ENCODE measurements at regions not wholly inside any gene's neighbourhood (a gene's known extent, or its start where the extent isn't known, plus 50 kb on each side); places are given as distances from the start of the nearest gene placed in this dataset.

DNA sequence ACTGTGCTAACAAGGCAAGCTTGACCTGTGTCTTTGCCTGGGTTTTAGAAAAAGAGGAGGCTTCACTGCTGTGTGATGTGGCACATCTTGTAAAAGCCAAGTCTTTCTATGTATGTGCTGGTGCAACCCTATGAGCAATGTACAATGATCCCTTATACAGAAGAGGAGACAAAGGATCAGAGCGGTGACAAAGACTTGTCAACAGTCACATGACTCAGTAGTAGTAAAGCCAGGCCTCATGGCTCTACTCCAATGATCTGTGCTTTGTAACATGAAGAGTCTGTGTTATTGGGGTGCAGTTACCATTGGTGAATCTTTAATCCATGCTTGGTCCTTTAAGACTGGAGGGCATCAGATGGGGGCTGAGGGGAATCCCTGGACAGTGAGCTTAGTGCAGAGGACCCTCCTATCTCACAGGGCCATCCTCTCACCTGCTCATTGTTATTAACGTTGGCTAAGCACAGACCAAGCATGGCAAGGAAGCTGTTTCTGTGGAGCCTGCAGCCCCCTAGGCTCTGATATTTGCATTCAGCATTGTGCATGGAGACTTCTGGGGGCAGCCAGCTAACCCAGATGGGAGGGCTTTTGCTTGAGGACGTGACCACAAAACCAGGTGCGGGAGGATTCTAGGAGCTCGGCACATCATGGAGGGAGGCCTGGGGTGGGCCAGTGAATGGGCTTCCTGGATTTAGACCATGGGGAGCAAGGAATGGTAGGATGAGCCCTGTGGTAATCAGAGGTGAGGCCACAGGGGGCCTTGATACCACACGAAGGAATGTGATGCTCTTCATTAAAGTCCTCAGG is 308.8 kb upstream of the ZNF32 start:
- TF ChIP-seq, protein P1, sequence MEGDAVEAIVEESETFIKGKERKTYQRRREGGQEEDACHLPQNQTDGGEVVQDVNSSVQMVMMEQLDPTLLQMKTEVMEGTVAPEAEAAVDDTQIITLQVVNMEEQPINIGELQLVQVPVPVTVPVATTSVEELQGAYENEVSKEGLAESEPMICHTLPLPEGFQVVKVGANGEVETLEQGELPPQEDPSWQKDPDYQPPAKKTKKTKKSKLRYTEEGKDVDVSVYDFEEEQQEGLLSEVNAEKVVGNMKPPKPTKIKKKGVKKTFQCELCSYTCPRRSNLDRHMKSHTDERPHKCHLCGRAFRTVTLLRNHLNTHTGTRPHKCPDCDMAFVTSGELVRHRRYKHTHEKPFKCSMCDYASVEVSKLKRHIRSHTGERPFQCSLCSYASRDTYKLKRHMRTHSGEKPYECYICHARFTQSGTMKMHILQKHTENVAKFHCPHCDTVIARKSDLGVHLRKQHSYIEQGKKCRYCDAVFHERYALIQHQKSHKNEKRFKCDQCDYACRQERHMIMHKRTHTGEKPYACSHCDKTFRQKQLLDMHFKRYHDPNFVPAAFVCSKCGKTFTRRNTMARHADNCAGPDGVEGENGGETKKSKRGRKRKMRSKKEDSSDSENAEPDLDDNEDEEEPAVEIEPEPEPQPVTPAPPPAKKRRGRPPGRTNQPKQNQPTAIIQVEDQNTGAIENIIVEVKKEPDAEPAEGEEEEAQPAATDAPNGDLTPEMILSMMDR (IDR thresholded peaks at IDR 0.05), result no peak
- no peak for TF ChIP-seq TCF7L2 (IDR thresholded peaks at IDR 0.05; ENCODE audit: low read depth, low read length)
